HEK293 (cell line): ENCODE measurements at regions not wholly inside any gene's neighbourhood (a gene's known extent, or its start where the extent isn't known, plus 50 kb on each side); places are given as distances from the start of the nearest gene placed in this dataset.

Source experiments
- CTCF ChIA-PET: fragments of 350-600 bp; formaldehyde crosslinking; extraction: SDS; loops from one replicate; lab custom pipeline; 2021; ENCODE audit warnings: antibody characterized with exemption; lab: Yijun Ruan, JAX
- POLR2A ChIA-PET: fragments of 300-600 bp; formaldehyde crosslinking; extraction: SDS; loops from one replicate; lab custom pipeline; 2020; ENCODE audit warnings: antibody characterized with exemption, inconsistent platforms; lab: Yijun Ruan, JAX
- H3K27ac ChIP-seq: fragments of 200-500 bp; sonication (Bioruptor generic); 2 replicates; pipeline ENCODE4 v1.5.1; 2014; ENCODE audit warnings: low read depth, low read length, control low read depth, inconsistent platforms; ENCODE audit errors: extremely low read depth
- H3K36me3 ChIP-seq, 2 experiments: fragments of 200-500 bp in 1 of 2; sonication (Bioruptor generic) in 1 of 2; 1 replicate in 1 of 2; 2 replicates in 1 of 2; pipeline ENCODE4 v1.5.1; 2014 to 2017; ENCODE audit warnings: inconsistent platforms in 2 of 2, low read length in 2 of 2; ENCODE audit not compliant: control insufficient read depth in 2 of 2, insufficient read depth in 1 of 2
- H3K4me1 ChIP-seq: fragments of 200-500 bp; sonication (Bioruptor generic); 2 replicates; pipeline ENCODE4 v1.5.1; 2014; ENCODE audit warnings: mild to moderate bottlenecking, low read length, inconsistent platforms; ENCODE audit not compliant: control insufficient read depth, insufficient read depth
- H3K4me3 ChIP-seq: 2 replicates; pipeline ENCODE4 v1.5.1; 2011; ENCODE audit warnings: low read depth, mild to moderate bottlenecking, control low read depth, low read length, moderate library complexity
- H3K9me3 ChIP-seq: fragments of 200-500 bp; sonication (Bioruptor generic); 2 replicates; pipeline ENCODE4 v1.5.1; 2014; ENCODE audit warnings: low read depth, low read length, inconsistent platforms; ENCODE audit not compliant: control insufficient read depth, insufficient read depth
- FEZF1 ChIP-seq: fragments of 450-650 bp; formaldehyde crosslinking; IDR thresholded peaks from 2 replicates; pipeline ENCODE4 v1.5.1; 2016; ENCODE audit warnings: missing biosample characterization, missing genetic modification characterization
- HOXD13 ChIP-seq: sonication (generic); formaldehyde crosslinking; IDR thresholded peaks from 2 replicates; pipeline ENCODE4 v1.8.0; 2022; ENCODE audit warnings: missing genetic modification reagents, borderline replicate concordance
- IKZF3 ChIP-seq: fragments of 450-650 bp; IDR thresholded peaks from 2 replicates; pipeline ENCODE4 v1.5.0; 2018; ENCODE audit warnings: missing biosample characterization, mild to moderate bottlenecking, missing genetic modification characterization, moderate library complexity
- KLF8 ChIP-seq: fragments of 450-650 bp; formaldehyde crosslinking; IDR thresholded peaks from 2 replicates; pipeline ENCODE4 v1.5.1; 2016; ENCODE audit warnings: missing biosample characterization, missing genetic modification characterization
- KLF9 ChIP-seq: fragments of 450-650 bp; formaldehyde crosslinking; IDR thresholded peaks from 2 replicates; pipeline ENCODE4 v1.5.1; 2016; ENCODE audit warnings: missing biosample characterization, missing genetic modification characterization, low read depth
- MYNN ChIP-seq: fragments of 450-650 bp; formaldehyde crosslinking; IDR thresholded peaks from 2 replicates; pipeline ENCODE4 v1.5.1; 2016; ENCODE audit warnings: missing biosample characterization, missing genetic modification characterization, borderline replicate concordance
- OSR2 ChIP-seq: fragments of 450-650 bp; formaldehyde crosslinking; IDR thresholded peaks from 2 replicates; pipeline ENCODE4 v1.5.1; 2016; ENCODE audit warnings: missing biosample characterization, missing genetic modification characterization
- PRDM1 ChIP-seq: fragments of 450-650 bp; formaldehyde crosslinking; IDR thresholded peaks from 2 replicates; pipeline ENCODE4; 2016; ENCODE audit warnings: missing biosample characterization, missing genetic modification characterization
- SP3 ChIP-seq: fragments of 450-650 bp; formaldehyde crosslinking; IDR thresholded peaks from 2 replicates; pipeline ENCODE4 v1.5.1; 2016; ENCODE audit warnings: missing biosample characterization, missing genetic modification characterization
- SP7 ChIP-seq: fragments of 450-650 bp; formaldehyde crosslinking; IDR thresholded peaks from 2 replicates; pipeline ENCODE4 v1.5.1; 2016; ENCODE audit warnings: missing biosample characterization, missing genetic modification characterization
- YY1 ChIP-seq: fragments of 450-650 bp; formaldehyde crosslinking; IDR thresholded peaks from 2 replicates; pipeline ENCODE4 v1.5.1; 2018; ENCODE audit warnings: missing biosample characterization, missing genetic modification characterization
- ZIC2 ChIP-seq: fragments of 450-650 bp; formaldehyde crosslinking; IDR thresholded peaks from 2 replicates; pipeline ENCODE4 v1.5.1; 2016; ENCODE audit warnings: missing biosample characterization, missing genetic modification characterization
- ZNF140 ChIP-seq: fragments of 450-650 bp; formaldehyde crosslinking; IDR thresholded peaks from 2 replicates; pipeline ENCODE4 v1.5.1; 2016; ENCODE audit warnings: missing biosample characterization, missing genetic modification characterization
- ZNF146 ChIP-seq: fragments of 450-650 bp; formaldehyde crosslinking; IDR thresholded peaks from 2 replicates; pipeline ENCODE4 v1.5.1; 2016; ENCODE audit warnings: missing biosample characterization, missing genetic modification characterization
- ZNF292 ChIP-seq: fragments of 450-650 bp; formaldehyde crosslinking; IDR thresholded peaks from 2 replicates; pipeline ENCODE4 v1.5.1; 2016; ENCODE audit warnings: low read depth, missing biosample characterization, missing genetic modification characterization, borderline replicate concordance
- ZNF398 ChIP-seq: fragments of 450-650 bp; formaldehyde crosslinking; IDR thresholded peaks from 2 replicates; pipeline ENCODE4 v1.5.1; 2017; ENCODE audit warnings: missing biosample characterization, missing genetic modification characterization
- ZNF48 ChIP-seq: fragments of 450-650 bp; formaldehyde crosslinking; IDR thresholded peaks from 2 replicates; pipeline ENCODE4 v1.5.1; 2016; ENCODE audit warnings: missing biosample characterization, missing genetic modification characterization
- ZNF610 ChIP-seq: fragments of 450-650 bp; formaldehyde crosslinking; IDR thresholded peaks from 2 replicates; pipeline ENCODE4 v1.5.1; 2016; ENCODE audit warnings: missing biosample characterization, missing genetic modification characterization, borderline replicate concordance
- ZNF658 ChIP-seq: fragments of 450-650 bp; formaldehyde crosslinking; IDR thresholded peaks from 2 replicates; pipeline ENCODE4; 2016; ENCODE audit warnings: missing biosample characterization, missing genetic modification characterization
- ZNF664 ChIP-seq: fragments of 450-650 bp; formaldehyde crosslinking; IDR thresholded peaks from 2 replicates; pipeline ENCODE4 v1.5.1; 2016; ENCODE audit warnings: missing biosample characterization, missing genetic modification characterization
- ZNF777 ChIP-seq: fragments of 450-650 bp; formaldehyde crosslinking; IDR thresholded peaks from 2 replicates; pipeline ENCODE4 v1.5.1; 2017; ENCODE audit warnings: missing biosample characterization, missing genetic modification characterization, borderline replicate concordance
- ZNF837 ChIP-seq: fragments of 450-650 bp; formaldehyde crosslinking; IDR thresholded peaks from 2 replicates; pipeline ENCODE4 v1.5.1; 2016; ENCODE audit warnings: missing biosample characterization, missing genetic modification characterization

- Histone ChIP-seq H3K27ac (no peak overlapping the region), H3K4me3 (no peak overlapping the region), H3K9me3 (no peaks in the 10 kb centered on the region), H3K4me1 (no peaks in the 10 kb centered on the region), H3K36me3 (no peaks in the 10 kb centered on the region)
- ChIA-PET POLR2A (no interaction called here), CTCF (no interaction called here)
- no peak for TF ChIP-seq ZNF664 (tag by site-specific recombination)
- TF ChIP-seq ZNF146 (tag by site-specific recombination), result no peak
- no peak for TF ChIP-seq OSR2 (tag by site-specific recombination)
- no peak for TF ChIP-seq ZNF292 (tag by site-specific recombination)
- no peak for TF ChIP-seq ZNF777 (tag by site-specific recombination)
- TF ChIP-seq PRDM1 (tag by site-specific recombination), result no peak
- TF ChIP-seq ZIC2 (tag by site-specific recombination), result no peak
- TF ChIP-seq ZNF48, result no peak
- TF ChIP-seq SP7 (tag by site-specific recombination), result no peak
- TF ChIP-seq MYNN (tag by site-specific recombination), result no peak
- TF ChIP-seq ZNF398 (tag by site-specific recombination), result no peak
- TF ChIP-seq ZNF837 (tag by site-specific recombination), result no peak
- no peak for TF ChIP-seq ZNF610 (tag by site-specific recombination)
- no peak for TF ChIP-seq IKZF3 (tag by site-specific recombination)
- TF ChIP-seq ZNF658 (tag by site-specific recombination), result no peak
- TF ChIP-seq SP3 (tag by site-specific recombination), result no peak
- TF ChIP-seq HOXD13 (CRISPR knock-in tag), result no peak
- no peak for TF ChIP-seq FEZF1 (tag by site-specific recombination)
- TF ChIP-seq ZNF140 (tag by site-specific recombination), result no peak
- TF ChIP-seq YY1 (tag by site-specific recombination), result no peak
Measured at GRCh38 chr4:162523171-162523570, 359.4 kb upstream of the FSTL5 start.

- no peak for TF ChIP-seq KLF9
- no peaks in the 10 kb centered on the region for H3K9me3 ChIP-seq
- no peaks in the 10 kb centered on the region for H3K36me3 ChIP-seq
- no peaks in the 10 kb centered on the region for H3K4me1 ChIP-seq
- ChIA-PET POLR2A (no interaction called here), CTCF (interaction anchor here (0.6 kb wide), 1 partner anchor 1053 kb away, joined by 8 read pairs; no protein-coding TSS in a partner anchor)
- no peak overlapping the region for H3K4me3 ChIP-seq
- no peak overlapping the region for H3K27ac ChIP-seq
Measured at GRCh38 chr4:162522724-162523123, 358.9 kb upstream of the FSTL5 start.

- ChIA-PET CTCF (no interaction called here), POLR2A (no interaction called here)
- no peak overlapping the region for H3K4me3 ChIP-seq
- H3K9me3 ChIP-seq, result no peaks in the 10 kb centered on the region
- no peak overlapping the region for H3K27ac ChIP-seq
- TF ChIP-seq KLF8 (tag by site-specific recombination), result no peak
- H3K36me3 ChIP-seq, result no peaks in the 10 kb centered on the region
- H3K4me1 ChIP-seq, result no peaks in the 10 kb centered on the region
Measured at GRCh38 chr4:162510937-162511336, 347.1 kb upstream of the FSTL5 start.
